Activated T-cell treated with anti-CD3 and anti-CD28 coated beads, Interleukin-2, amount 50 U/mL, for 24 hours (primary cell): ENCODE measurements at regions not wholly inside any gene's neighbourhood (a gene's known extent, or its start where the extent isn't known, plus 50 kb on each side); places are given as distances from the start of the nearest gene placed in this dataset.
"Not testable (repeated sequence)": the region's sequence is repeated elsewhere in the genome, so short reads cannot be mapped to it uniquely, and the experiment has no call there.

Source experiments
- DNase-seq: peaks from one replicate; pipeline ENCODE4 v3.0.0-alpha.2; 2020
- H3K27ac Mint-ChIP-seq: 2 replicates; pipeline ENCODE4 v1.8.0; 2020; ENCODE audit warnings: mild to moderate bottlenecking, mixed read lengths
- H3K27me3 Mint-ChIP-seq: 2 replicates; pipeline ENCODE4 v1.8.0; 2020; ENCODE audit warnings: mixed read lengths
- H3K36me3 Mint-ChIP-seq: 2 replicates; pipeline ENCODE4 v1.8.0; 2020; ENCODE audit warnings: low read depth, mixed read lengths
- H3K4me1 Mint-ChIP-seq: 2 replicates; pipeline ENCODE4 v1.8.0; 2020; ENCODE audit warnings: low read depth, mixed read lengths
- H3K4me3 Mint-ChIP-seq: 2 replicates; pipeline ENCODE4 v1.8.0; 2020; ENCODE audit warnings: mild to moderate bottlenecking, moderate library complexity, mixed read lengths
- H3K9me3 Mint-ChIP-seq: 2 replicates; pipeline ENCODE4 v1.8.0; 2020; ENCODE audit warnings: mixed read lengths

DNA sequence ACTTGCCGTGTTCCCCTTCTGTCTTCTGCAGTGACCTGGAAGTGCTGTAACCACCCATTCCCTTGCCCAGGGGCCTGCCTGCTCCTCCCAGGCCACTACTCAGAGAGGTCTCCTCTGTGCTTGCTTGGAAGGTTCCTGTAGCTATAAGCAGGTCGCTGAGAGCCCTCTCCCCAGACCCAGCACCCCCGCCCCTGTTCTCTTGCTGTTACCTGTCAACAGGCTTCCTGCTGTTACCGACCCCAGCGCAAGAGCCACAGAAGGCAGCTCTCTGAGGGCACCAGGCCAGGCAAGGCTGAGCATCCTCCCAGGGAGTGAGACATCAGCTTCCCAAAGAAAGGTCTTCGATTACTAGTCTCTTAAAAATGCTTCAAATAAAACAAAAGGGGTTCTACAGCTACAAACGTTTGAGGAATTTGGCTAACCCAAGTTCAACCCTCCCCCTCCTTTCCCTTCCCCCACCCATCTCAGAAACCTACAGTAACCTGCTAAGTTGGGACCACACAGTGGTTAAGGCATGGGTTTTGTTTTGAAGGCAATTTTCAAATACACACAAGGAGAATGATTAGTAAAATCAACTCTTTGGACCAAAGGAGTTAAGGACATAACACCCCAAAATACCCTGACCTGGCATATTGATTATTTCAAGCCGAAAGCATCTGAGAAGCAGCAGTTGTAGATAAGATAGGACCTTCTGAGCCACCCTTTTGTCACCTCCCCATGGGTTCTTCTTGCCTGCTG, 74.9 kb upstream of the MFGE8 start:
- Mint-ChIP-seq H3K27ac (no peak overlapping the region), H3K9me3 (no peaks in the 10 kb centered on the region), H3K36me3 (no peaks in the 10 kb centered on the region), H3K4me3 (no peak overlapping the region), H3K27me3 (no peaks in the 10 kb centered on the region), H3K4me1 (no peaks in the 10 kb centered on the region)
- DNase-seq = no peak

DNA sequence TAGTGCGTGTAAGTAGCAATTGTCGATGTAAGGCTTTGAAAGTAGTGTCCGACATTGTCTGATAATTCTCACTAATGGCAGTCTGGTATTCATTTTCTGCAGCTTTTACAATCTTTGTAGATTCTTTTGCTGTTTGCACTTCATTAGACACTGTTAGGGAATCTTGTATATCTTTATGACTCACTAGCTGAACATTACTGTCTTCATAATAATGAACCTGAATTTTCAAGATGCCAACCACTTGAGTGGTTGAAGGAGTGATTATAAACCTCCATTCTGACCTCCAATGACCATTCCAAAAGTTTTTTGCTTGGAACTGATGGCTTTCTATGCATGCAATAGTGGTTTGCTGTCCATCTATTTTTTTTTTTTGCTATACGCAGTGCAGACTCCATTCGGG, 76.4 kb upstream of the MFGE8 start:
- Mint-ChIP-seq H3K36me3 (no peaks in the 10 kb centered on the region), H3K27me3 (no peaks in the 10 kb centered on the region), H3K9me3 (no peaks in the 10 kb centered on the region), H3K4me3 (no peak overlapping the region), H3K4me1 (no peaks in the 10 kb centered on the region), H3K27ac (no peak overlapping the region)
- DNase-seq = no peak

GRCh38 chr15:88990185-88990679, 77.1 kb upstream of the MFGE8 start:
- Mint-ChIP-seq H3K36me3 (no peaks in the 10 kb centered on the region), H3K9me3 (no peaks in the 10 kb centered on the region), H3K27me3 (no peaks in the 10 kb centered on the region), H3K4me1 (no peaks in the 10 kb centered on the region), H3K27ac (no peak overlapping the region), H3K4me3 (no peak overlapping the region)
- DNase-seq = no peak

DNA sequence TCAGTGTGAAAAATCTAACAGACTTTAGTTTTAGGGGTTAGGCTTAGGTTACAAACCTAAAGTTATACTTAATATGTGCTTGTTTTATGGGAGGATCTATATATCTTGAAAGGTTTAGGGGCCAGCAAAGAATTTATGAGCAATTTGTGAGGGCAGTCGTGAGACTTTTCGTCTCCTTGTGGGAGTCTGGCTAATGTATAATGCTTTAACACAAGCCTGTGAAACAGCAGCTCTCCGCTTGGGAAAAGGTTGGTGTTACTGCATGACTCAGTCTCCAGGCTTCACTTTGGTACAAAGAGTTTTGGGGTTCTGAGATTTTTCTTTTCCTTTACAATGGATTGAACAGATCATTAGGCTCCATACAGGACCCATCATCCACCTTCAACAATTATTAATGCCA, 79.0 kb upstream of the MFGE8 start:
- no peaks in the 10 kb centered on the region for H3K9me3 Mint-ChIP-seq
- H3K27me3 Mint-ChIP-seq = peaks cover 5% of the 10 kb centered on the region
- H3K4me3 Mint-ChIP-seq = no peak overlapping the region
- no peaks in the 10 kb centered on the region for H3K36me3 Mint-ChIP-seq
- DNase-seq = no peak
- no peak overlapping the region for H3K27ac Mint-ChIP-seq
- H3K4me1 Mint-ChIP-seq = no peaks in the 10 kb centered on the region

- Mint-ChIP-seq H3K27me3 (peaks cover 5% of the 10 kb centered on the region), H3K9me3 (no peaks in the 10 kb centered on the region), H3K27ac (no peak overlapping the region), H3K4me1 (no peaks in the 10 kb centered on the region), H3K4me3 (no peak overlapping the region), H3K36me3 (no peaks in the 10 kb centered on the region)
- DNase-seq = no peak
These were observed 79.8 kb upstream of the MFGE8 start for GRCh38 chr15:88992912-88993376.

DNA sequence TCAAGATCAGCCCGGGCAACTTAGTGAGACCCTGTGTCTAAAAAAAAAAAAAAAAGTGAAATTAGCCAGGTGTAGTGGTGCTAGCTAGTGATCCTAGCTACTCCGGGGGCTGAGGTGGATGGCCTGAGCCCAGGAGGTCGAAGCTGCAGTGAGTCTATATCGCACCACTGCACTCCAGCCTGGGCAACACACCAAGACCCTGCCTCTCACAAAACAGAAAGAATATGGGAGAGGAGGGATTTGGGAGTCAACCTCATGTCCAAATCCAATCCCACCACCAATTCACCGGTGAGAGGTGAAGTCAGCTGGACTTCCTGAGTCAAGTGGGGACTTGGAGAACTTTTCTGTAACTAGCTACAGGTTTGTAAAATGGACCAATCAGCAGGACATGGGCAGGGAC, 80.5 kb upstream of the MFGE8 start:
- DNase-seq = no peak
- no peaks in the 10 kb centered on the region for H3K9me3 Mint-ChIP-seq
- no peaks in the 10 kb centered on the region for H3K36me3 Mint-ChIP-seq
- H3K27ac Mint-ChIP-seq = no peak overlapping the region
- no peak overlapping the region for H3K4me3 Mint-ChIP-seq
- H3K27me3 Mint-ChIP-seq = peaks cover 5% of the 10 kb centered on the region
- H3K4me1 Mint-ChIP-seq = no peaks in the 10 kb centered on the region

- Mint-ChIP-seq H3K27ac (no peak overlapping the region), H3K4me3 (no peak overlapping the region), H3K9me3 (no peaks in the 10 kb centered on the region), H3K27me3 (peaks cover 5% of the 10 kb centered on the region), H3K4me1 (no peaks in the 10 kb centered on the region), H3K36me3 (no peaks in the 10 kb centered on the region)
- DNase-seq = no peak
These were observed 81.1 kb upstream of the MFGE8 start for GRCh38 chr15:88994286-88994685.

DNA sequence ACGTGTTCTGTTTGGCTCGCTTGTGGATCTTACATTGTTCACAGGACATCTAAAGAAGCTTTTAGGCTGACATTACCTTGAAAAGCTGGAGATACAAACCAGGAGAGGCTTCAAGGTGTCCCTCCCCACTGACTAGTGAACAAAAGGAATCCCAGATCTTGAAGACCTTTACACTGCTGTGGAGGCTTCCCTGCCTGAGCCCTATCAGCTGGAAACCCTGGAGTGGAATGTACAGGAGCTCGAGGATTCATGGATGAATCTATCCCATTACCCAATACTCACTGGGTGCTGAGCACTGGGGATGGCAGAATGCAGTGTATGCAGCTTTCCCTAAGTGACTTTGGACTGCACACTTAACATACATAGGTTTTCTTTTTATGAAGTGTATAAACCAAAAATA, 82.3 kb upstream of the MFGE8 start:
- Mint-ChIP-seq H3K4me1 (no peaks in the 10 kb centered on the region), H3K4me3 (no peak overlapping the region), H3K27me3 (peaks cover 5% of the 10 kb centered on the region), H3K9me3 (no peaks in the 10 kb centered on the region), H3K36me3 (no peaks in the 10 kb centered on the region), H3K27ac (no peak overlapping the region)
- DNase-seq = no peak

DNA sequence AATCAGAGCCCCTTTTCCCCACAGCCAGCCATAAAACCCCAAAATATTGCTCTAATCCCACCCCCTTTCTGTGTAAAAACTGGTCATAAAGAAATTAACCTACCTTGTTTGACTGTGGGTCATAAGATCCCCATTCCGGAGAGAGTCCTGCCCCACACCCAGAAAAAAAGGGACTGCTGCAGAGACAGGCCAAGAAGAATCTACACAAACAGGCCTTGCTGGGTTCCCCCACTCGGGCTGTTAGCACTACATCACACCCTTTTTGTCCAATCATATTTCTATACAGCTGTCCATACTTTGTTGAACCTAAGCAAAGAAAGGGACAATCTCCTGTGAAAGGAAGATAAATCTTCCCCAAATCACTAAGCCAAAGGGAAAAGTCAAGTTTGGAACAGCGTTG, 84.4 kb upstream of the MFGE8 start:
- DNase-seq = no peak
- H3K9me3 Mint-ChIP-seq = no peaks in the 10 kb centered on the region

GRCh38 chr15:88998980-88999713, 86.0 kb upstream of the MFGE8 start:
- no peak overlapping the region for H3K27ac Mint-ChIP-seq
- no peaks in the 10 kb centered on the region for H3K36me3 Mint-ChIP-seq
- H3K9me3 Mint-ChIP-seq = no peaks in the 10 kb centered on the region
- no peak for DNase-seq
- H3K4me3 Mint-ChIP-seq = no peak overlapping the region
- H3K27me3 Mint-ChIP-seq = peaks cover 5% of the 10 kb centered on the region
- H3K4me1 Mint-ChIP-seq = no peaks in the 10 kb centered on the region

More for the DNA sequence above, 84.4 kb upstream of the MFGE8 start:
- H3K4me3 Mint-ChIP-seq = no peak overlapping the region
- H3K27ac Mint-ChIP-seq = no peak overlapping the region
- H3K27me3 Mint-ChIP-seq = peaks cover 5% of the 10 kb centered on the region
- no peaks in the 10 kb centered on the region for H3K4me1 Mint-ChIP-seq
- H3K36me3 Mint-ChIP-seq = no peaks in the 10 kb centered on the region

DNA sequence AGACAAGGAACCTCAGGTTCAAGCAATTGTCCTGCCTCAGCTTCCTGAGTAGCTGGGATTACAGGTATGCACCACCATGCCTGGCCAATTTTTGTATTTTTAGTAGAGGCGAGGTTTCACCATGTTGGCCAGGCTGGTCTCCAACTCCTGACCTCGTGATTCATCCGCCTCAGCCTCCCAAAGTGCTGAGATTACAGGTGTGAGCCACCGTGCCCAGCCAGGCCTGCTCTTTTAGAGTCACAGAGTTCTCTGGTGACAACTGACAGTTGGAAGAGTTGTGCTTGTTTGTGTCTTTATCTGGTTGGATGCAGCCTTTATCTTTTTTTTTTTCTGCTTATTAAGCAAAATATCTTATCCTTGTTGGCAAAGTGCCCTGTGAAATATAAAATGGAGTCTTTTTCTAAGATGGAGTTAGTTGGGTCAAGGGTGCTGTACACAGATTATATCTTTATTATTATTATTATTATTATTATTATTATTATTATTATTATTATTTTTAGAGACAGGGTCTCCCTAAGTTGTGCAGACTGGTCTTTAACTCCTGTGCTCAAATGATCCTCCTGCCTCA, 86.5 kb upstream of the ABHD2 start:
- not testable (repeated sequence) for H3K27me3 Mint-ChIP-seq, H3K4me1 Mint-ChIP-seq, H3K27ac Mint-ChIP-seq, H3K4me3 Mint-ChIP-seq, DNase-seq, H3K9me3 Mint-ChIP-seq, H3K36me3 Mint-ChIP-seq

DNA sequence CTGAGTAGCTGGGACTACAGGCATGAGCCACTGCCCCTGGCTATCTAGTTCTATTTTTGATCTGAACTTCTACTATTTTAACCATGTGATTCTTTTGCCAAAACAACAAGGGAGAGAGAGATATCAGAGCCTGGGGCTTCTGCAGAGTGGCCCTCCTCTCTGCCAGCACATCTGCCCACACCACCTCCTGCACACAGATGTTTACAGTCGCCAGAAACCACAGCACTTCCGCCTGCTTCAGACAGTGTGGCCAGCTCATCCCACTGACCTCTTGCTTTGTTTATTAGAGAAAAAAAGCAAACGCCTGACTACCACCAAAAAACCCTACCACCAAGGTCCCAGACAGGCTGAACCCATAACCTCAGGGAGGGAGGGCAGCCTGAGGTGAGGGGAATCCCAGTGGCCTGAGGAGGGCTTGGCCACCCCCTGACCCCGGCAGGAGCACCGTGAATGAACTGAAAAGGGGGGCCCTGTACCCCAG, 85.9 kb upstream of the ABHD2 start:
- no peak for DNase-seq
- no peak overlapping the region for H3K27ac Mint-ChIP-seq
- no peak overlapping the region for H3K4me3 Mint-ChIP-seq
- H3K27me3 Mint-ChIP-seq = no peaks in the 10 kb centered on the region
- H3K9me3 Mint-ChIP-seq = no peaks in the 10 kb centered on the region
- H3K36me3 Mint-ChIP-seq = no peaks in the 10 kb centered on the region
- no peaks in the 10 kb centered on the region for H3K4me1 Mint-ChIP-seq

- no peak for DNase-seq
- Mint-ChIP-seq H3K27ac (no peak overlapping the region), H3K27me3 (no peaks in the 10 kb centered on the region), H3K4me1 (no peaks in the 10 kb centered on the region), H3K4me3 (no peak overlapping the region), H3K9me3 (no peaks in the 10 kb centered on the region), H3K36me3 (no peaks in the 10 kb centered on the region)
These were observed 85.4 kb upstream of the ABHD2 start for GRCh38 chr15:89002830-89003229.

- no peak for DNase-seq
- Mint-ChIP-seq H3K9me3 (no peaks in the 10 kb centered on the region), H3K27me3 (no peaks in the 10 kb centered on the region), H3K4me3 (no peak overlapping the region), H3K4me1 (no peaks in the 10 kb centered on the region), H3K27ac (no peak overlapping the region), H3K36me3 (no peaks in the 10 kb centered on the region)
These were observed 84.2 kb upstream of the ABHD2 start for GRCh38 chr15:89003865-89004725.
